HEK293T (cell line): ENCODE measurements at regions not wholly inside any gene's neighbourhood (a gene's known extent, or its start where the extent isn't known, plus 50 kb on each side); places are given as distances from the start of the nearest gene placed in this dataset.

Experiments used
- CTCF ChIA-PET: fragments of 350-600 bp; formaldehyde crosslinking; extraction: SDS; loops from one replicate; lab custom pipeline; 2021; ENCODE audit warnings: antibody characterized with exemption, inconsistent platforms; lab: Yijun Ruan, JAX
- POLR2A ChIA-PET: fragments of 350-600 bp; formaldehyde crosslinking; extraction: SDS; loops from one replicate; lab custom pipeline; 2020; ENCODE audit warnings: antibody characterized with exemption, inconsistent platforms; lab: Yijun Ruan, JAX
- DNase-seq: peaks from one replicate; pipeline ENCODE4 v3.0.0; 2012; ENCODE audit warnings: mixed read lengths; ENCODE audit errors: extremely low spot score
- ARNT ChIP-seq: fragments of 450-650 bp; IDR thresholded peaks from 2 replicates; pipeline ENCODE4 v1.6.1; 2017; ENCODE audit warnings: mild to moderate bottlenecking
- BHLHE40 ChIP-seq: fragments of 450-650 bp; IDR thresholded peaks from 2 replicates; pipeline ENCODE4 v1.6.1; 2016; ENCODE audit warnings: mild to moderate bottlenecking, moderate library complexity, borderline replicate concordance
- CTBP1 ChIP-seq: fragments of 450-650 bp; IDR thresholded peaks from 2 replicates; pipeline ENCODE4 v1.6.1; 2016; ENCODE audit warnings: borderline replicate concordance
- ELF4 ChIP-seq: fragments of 450-650 bp; IDR thresholded peaks from 2 replicates; pipeline ENCODE4 v1.6.1; 2017; ENCODE audit warnings: antibody characterized with exemption
- FOXA1 ChIP-seq: fragments of 450-650 bp; IDR thresholded peaks from 2 replicates; pipeline ENCODE4 v1.6.1; 2016; ENCODE audit warnings: mild to moderate bottlenecking
- FOXK2 ChIP-seq: fragments of 450-650 bp; IDR thresholded peaks from 2 replicates; pipeline ENCODE4 v1.6.1; 2016; ENCODE audit warnings: mild to moderate bottlenecking
- FOXM1 ChIP-seq: fragments of 450-650 bp; IDR thresholded peaks from 2 replicates; pipeline ENCODE4 v1.6.1; 2017; ENCODE audit warnings: mild to moderate bottlenecking, borderline replicate concordance
- HDGF ChIP-seq: fragments of 450-650 bp; IDR thresholded peaks from 2 replicates; pipeline ENCODE4 v1.6.1; 2017; ENCODE audit warnings: antibody characterized with exemption, borderline replicate concordance
- L3MBTL2 ChIP-seq: fragments of 450-650 bp; conservative IDR thresholded peaks from 2 replicates; pipeline ENCODE4 v1.6.1; 2016; ENCODE audit warnings: mild to moderate bottlenecking
- LEF1 ChIP-seq: fragments of 450-650 bp; IDR thresholded peaks from 2 replicates; pipeline ENCODE4 v1.6.1; 2017; ENCODE audit warnings: mild to moderate bottlenecking, borderline replicate concordance
- NFRKB ChIP-seq: fragments of 450-650 bp; IDR thresholded peaks from 2 replicates; pipeline ENCODE4 v1.6.1; 2016; ENCODE audit warnings: mild to moderate bottlenecking, moderate library complexity
- SP1 ChIP-seq: fragments of 450-650 bp; IDR thresholded peaks from 2 replicates; pipeline ENCODE4 v1.6.1; 2017
- SUZ12 ChIP-seq: fragments of 450-650 bp; IDR thresholded peaks from 2 replicates; pipeline ENCODE4 v1.6.1; 2016; ENCODE audit warnings: mild to moderate bottlenecking
- TARDBP ChIP-seq: fragments of 450-650 bp; IDR thresholded peaks from 2 replicates; pipeline ENCODE4 v1.6.1; 2016
- ZNF384 ChIP-seq: fragments of 450-650 bp; IDR thresholded peaks from 2 replicates; pipeline ENCODE4 v1.6.1; 2016
- TF ChIP-seq, protein P1 (sequence below): fragments of 450-650 bp; IDR thresholded peaks from 2 replicates; pipeline ENCODE4 v1.6.1; 2016

DNA sequence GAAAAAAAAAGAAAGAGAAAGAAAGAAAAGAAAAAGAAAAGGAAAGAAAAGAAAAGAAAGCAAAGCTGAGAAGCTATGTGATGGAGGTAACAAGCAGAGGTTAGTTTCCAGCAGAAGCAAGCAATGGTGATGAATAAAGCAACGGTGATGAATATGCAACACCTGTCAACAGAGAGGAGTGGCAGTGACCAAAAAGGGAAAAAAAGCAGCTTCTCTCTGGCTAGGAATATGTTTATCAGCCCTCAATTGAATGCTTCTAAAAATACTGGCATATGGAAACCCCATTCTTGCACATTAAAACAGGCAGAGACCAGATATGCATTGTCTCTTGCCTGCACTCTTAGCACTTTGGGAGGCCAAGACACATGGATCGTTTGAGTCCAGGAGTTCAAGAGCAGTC, 100.9 kb downstream of the GJA1 start:
- DNase-seq, result no peak
- ChIA-PET POLR2A (no interaction called here), CTCF (interaction anchor here (0.6 to 1.0 kb wide), 2 partner anchors 12 to 955 kb away, joined by 3 to 5 read pairs; no protein-coding TSS in a partner anchor)
- TF ChIP-seq NFRKB, result no peak

DNA sequence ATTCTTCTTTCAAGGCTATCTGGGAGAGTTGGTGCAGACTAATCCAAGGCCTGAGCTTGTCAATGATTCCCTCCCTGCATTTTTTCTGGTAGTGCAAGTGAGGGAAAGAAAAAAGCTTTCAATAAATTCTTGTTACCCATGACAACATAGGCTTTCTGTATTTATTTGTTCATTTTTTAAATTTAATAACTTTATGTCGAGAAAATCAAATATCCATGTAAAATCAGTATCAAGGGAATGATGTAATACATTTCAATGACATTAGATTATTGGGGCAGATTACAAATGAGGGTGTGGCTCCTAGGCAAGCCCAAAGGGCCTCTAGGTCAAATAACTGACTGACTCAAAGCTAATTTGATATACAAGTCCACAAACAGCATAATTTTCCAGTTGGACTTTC, 104.0 kb downstream of the GJA1 start:
- ChIA-PET CTCF (no interaction called here), POLR2A (no interaction called here)
- TF ChIP-seq NFRKB (no peak), LEF1 (no peak), TARDBP (no peak), ZNF384 (no peak), SUZ12 (no peak), SP1 (no peak), FOXK2 (no peak), FOXM1 (no peak), BHLHE40 (no peak), L3MBTL2 (no peak), ELF4 (no peak), FOXA1 (no peak)
- no peak for DNase-seq

DNA sequence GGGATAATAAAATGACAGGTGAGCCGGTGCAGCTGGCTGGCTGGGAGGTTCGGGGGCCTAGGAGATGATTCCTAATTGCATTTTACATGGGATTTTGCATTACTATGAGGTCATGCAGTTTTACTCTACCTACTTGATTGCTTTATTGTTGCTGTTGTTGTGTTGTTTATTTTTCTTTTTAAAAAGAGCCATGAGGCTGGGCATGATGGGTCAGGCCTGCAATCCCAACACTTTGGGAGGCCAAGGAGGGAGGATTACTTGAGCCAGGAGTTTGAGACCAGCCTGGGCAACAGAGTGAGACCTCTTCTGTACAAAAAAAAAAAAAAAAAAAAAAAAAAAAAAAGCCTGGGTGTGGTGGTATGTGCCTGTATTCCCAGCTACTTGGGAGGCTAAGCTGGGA, 104.8 kb downstream of the GJA1 start:
- no peak for DNase-seq
- POLR2A ChIA-PET, result no interaction called here
- CTCF ChIA-PET, result no interaction called here
- TF ChIP-seq NFRKB (no peak), CTBP1 (no peak), ELF4 (no peak), ZNF384 (peak; percentile 58)

DNA sequence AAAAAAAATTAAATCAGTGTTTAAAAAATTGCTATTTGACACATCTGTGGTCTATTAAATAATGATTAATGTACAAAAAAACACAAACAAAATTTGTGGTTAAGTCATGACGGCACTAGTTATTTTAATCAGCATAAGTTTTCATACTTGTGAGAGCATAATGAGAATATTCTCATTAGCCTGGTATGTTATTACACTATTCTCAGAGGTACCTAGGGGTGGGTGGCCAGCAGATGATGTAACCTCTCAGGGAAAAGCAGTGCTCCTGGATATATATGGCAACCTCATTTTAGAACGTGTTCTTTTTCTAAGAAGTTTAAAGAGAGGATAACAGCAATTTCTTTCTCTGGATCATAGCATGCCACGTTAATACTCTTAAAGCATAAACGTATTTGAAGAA, 109.2 kb downstream of the GJA1 start:
- POLR2A ChIA-PET, result no interaction called here
- TF ChIP-seq NFRKB (no peak), BHLHE40 (no peak), SP1 (no peak), HDGF (no peak), L3MBTL2 (no peak), SUZ12 (no peak), LEF1 (no peak), TARDBP (no peak), ZNF384 (no peak), ELF4 (no peak), FOXM1 (no peak), ARNT (no peak), CTBP1 (no peak), FOXK2 (no peak)
- TF ChIP-seq, protein P1, sequence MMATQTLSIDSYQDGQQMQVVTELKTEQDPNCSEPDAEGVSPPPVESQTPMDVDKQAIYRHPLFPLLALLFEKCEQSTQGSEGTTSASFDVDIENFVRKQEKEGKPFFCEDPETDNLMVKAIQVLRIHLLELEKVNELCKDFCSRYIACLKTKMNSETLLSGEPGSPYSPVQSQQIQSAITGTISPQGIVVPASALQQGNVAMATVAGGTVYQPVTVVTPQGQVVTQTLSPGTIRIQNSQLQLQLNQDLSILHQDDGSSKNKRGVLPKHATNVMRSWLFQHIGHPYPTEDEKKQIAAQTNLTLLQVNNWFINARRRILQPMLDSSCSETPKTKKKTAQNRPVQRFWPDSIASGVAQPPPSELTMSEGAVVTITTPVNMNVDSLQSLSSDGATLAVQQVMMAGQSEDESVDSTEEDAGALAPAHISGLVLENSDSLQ, result no peak
- DNase-seq, result no peak
- CTCF ChIA-PET, result no interaction called here

DNA sequence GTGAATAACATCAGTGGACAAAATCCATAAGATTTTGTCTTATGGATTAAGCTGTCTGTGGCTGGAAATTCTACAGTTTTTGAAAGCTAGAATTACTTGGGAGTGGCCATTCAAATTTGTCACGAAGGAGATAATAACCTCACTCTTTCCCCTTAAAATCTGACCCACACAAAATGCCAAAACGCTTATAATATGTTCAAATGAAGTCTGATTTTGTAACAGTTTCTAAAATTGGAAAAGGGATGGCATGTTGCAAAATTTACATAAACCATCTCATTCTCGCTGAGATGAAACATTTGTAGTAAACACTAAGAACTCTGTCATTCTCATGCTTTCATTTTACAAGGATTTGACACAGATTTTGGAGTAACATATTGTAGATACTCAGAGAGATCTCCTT, 112.7 kb downstream of the GJA1 start:
- no peak for DNase-seq
- CTCF ChIA-PET, result no interaction called here
- TF ChIP-seq BHLHE40 (no peak), FOXM1 (no peak), L3MBTL2 (no peak), ZNF384 (no peak), SUZ12 (no peak), NFRKB (no peak), LEF1 (no peak), HDGF (no peak)
- POLR2A ChIA-PET, result no interaction called here

DNA sequence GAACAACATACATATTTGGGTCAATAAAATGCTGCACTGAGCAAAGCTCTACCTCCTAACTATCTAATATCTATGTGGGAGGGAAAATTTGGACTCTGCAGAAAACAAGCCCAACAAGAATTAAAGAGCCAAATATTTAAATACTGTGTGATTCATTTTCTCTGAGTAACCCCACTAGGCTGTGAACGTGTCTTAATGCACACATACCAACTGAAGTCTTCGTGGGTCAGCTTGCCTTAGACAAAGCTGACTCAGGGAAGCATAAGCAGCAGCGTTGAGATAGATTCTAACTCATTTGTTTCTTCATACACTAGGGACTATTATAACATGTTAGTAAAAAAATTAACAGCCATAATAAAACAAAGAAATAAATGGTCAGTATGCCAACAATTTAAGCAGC, 114.3 kb downstream of the GJA1 start:
- ChIA-PET CTCF (no interaction called here), POLR2A (no interaction called here)
- DNase-seq, result no peak
- TF ChIP-seq LEF1 (no peak), ELF4 (no peak), ZNF384 (no peak), BHLHE40 (no peak), NFRKB (no peak), SP1 (no peak), CTBP1 (no peak), SUZ12 (no peak), FOXM1 (no peak), HDGF (no peak), FOXA1 (no peak), TARDBP (no peak), L3MBTL2 (no peak), FOXK2 (no peak), ARNT (no peak)
- TF ChIP-seq, protein P1, result no peak

DNA sequence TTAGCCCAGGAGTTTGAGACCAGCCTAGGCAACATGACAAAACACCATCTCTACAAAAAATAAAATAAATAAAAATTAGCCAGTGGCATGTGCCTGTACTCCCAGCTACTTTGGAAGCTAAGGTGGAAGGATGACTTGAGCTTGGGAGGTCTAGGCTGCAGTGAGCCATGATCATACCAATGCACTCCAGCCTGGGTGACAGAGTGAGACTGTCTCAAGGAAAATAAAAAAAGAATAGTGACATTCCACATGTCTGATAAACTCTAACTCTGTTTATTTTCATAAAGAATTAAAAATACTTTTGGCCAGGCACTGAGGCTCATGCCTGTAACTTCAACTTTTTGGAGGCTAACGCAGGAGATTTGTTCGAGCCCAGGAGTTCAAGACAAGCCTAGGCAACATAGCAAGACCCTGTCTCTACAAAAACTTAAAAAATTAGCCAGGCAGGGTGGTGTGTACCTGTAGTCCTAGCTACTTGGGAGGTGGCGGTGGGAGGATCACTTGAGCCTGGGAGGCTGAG, 115.1 kb downstream of the GJA1 start:
- CTCF ChIA-PET, result no interaction called here
- no peak for DNase-seq
- POLR2A ChIA-PET, result no interaction called here
- TF ChIP-seq LEF1 (no peak), SUZ12 (no peak), HDGF (no peak), CTBP1 (no peak), FOXA1 (no peak), SP1 (no peak), FOXM1 (no peak)
